Glutamatergic neuron (in vitro differentiated cells): ENCODE measurements at regions not wholly inside any gene's neighbourhood (a gene's known extent, or its start where the extent isn't known, plus 50 kb on each side); places are given as distances from the start of the nearest gene placed in this dataset.

Experiments used
- DNase-seq: peaks from one replicate; pipeline ENCODE4 v3.0.0; 2022
- H3K27ac Mint-ChIP-seq: one replicate; pipeline ENCODE4 v1.8.0; 2020; ENCODE audit warnings: mild to moderate bottlenecking, mixed read lengths, inconsistent platforms; ENCODE audit not compliant: unreplicated experiment
- H3K27me3 Mint-ChIP-seq: one replicate; pipeline ENCODE4 v1.8.0; 2020; ENCODE audit warnings: mild to moderate bottlenecking, moderate library complexity, mixed read lengths, inconsistent platforms; ENCODE audit not compliant: unreplicated experiment
- H3K36me3 Mint-ChIP-seq: one replicate; pipeline ENCODE4 v1.8.0; 2020; ENCODE audit warnings: mild to moderate bottlenecking, mixed read lengths, inconsistent platforms; ENCODE audit not compliant: unreplicated experiment
- H3K4me1 Mint-ChIP-seq: one replicate; pipeline ENCODE4 v1.8.0; 2020; ENCODE audit warnings: mild to moderate bottlenecking, low read depth, mixed read lengths, inconsistent platforms; ENCODE audit not compliant: unreplicated experiment
- H3K4me3 Mint-ChIP-seq: one replicate; pipeline ENCODE4 v1.8.0; 2020; ENCODE audit warnings: mild to moderate bottlenecking, mixed read lengths, inconsistent platforms; ENCODE audit not compliant: unreplicated experiment
- H3K9me3 Mint-ChIP-seq: one replicate; pipeline ENCODE4 v1.8.0; 2020; ENCODE audit warnings: mild to moderate bottlenecking, moderate library complexity, mixed read lengths, inconsistent platforms; ENCODE audit not compliant: unreplicated experiment
- CTCF ChIP-seq: fragments of 200-600 bp; sonication (generic); IDR thresholded peaks from one replicate; pipeline ENCODE4 v1.5.0; 2021; ENCODE audit not compliant: partially characterized antibody, unreplicated experiment

GRCh38 chr20:48295445-48295903, 510.2 kb upstream of the SULF2 start:
- no peak for DNase-seq
- Mint-ChIP-seq H3K9me3 (peaks cover 6% of the 10 kb centered on the region), H3K4me1 (peaks cover 39% of the 10 kb centered on the region), H3K36me3 (no peaks in the 10 kb centered on the region), H3K27me3 (peaks cover 9% of the 10 kb centered on the region), H3K27ac (no peak overlapping the region), H3K4me3 (peak overlapping the region; percentile 67)
- no peak for TF ChIP-seq CTCF

GRCh38 chr20:48294942-48295341, 509.7 kb upstream of the SULF2 start:
- peaks cover 43% of the 10 kb centered on the region for H3K4me1 Mint-ChIP-seq

GRCh38 chr20:48294196-48294595, 508.9 kb upstream of the SULF2 start:
- H3K9me3 Mint-ChIP-seq: peaks cover 8% of the 10 kb centered on the region
- H3K27ac Mint-ChIP-seq: no peak overlapping the region
- DNase-seq: no peak
- no peaks in the 10 kb centered on the region for H3K36me3 Mint-ChIP-seq
- peaks cover 9% of the 10 kb centered on the region for H3K27me3 Mint-ChIP-seq
- H3K4me3 Mint-ChIP-seq: no peak overlapping the region
- H3K4me1 Mint-ChIP-seq: peaks cover 43% of the 10 kb centered on the region
- TF ChIP-seq CTCF: no peak

More at GRCh38 chr20:48294942-48295341, 509.7 kb upstream of the SULF2 start:
- H3K27me3 Mint-ChIP-seq: peaks cover 9% of the 10 kb centered on the region
- peaks cover 8% of the 10 kb centered on the region for H3K9me3 Mint-ChIP-seq
- DNase-seq: no peak
- H3K27ac Mint-ChIP-seq: no peak overlapping the region
- TF ChIP-seq CTCF: no peak
- no peak overlapping the region for H3K4me3 Mint-ChIP-seq
- H3K36me3 Mint-ChIP-seq: no peaks in the 10 kb centered on the region

GRCh38 chr20:48293671-48294070, 508.4 kb upstream of the SULF2 start:
- peak overlapping the region; percentile 4 for H3K27ac Mint-ChIP-seq
- TF ChIP-seq CTCF: no peak
- DNase-seq: no peak

GRCh38 chr20:48292806-48293205, 507.5 kb upstream of the SULF2 start:
- H3K36me3 Mint-ChIP-seq: no peaks in the 10 kb centered on the region
- H3K27ac Mint-ChIP-seq: no peak overlapping the region
- H3K4me3 Mint-ChIP-seq: no peak overlapping the region
- peaks cover 8% of the 10 kb centered on the region for H3K9me3 Mint-ChIP-seq
- H3K27me3 Mint-ChIP-seq: peaks cover 9% of the 10 kb centered on the region
- TF ChIP-seq CTCF: no peak
- peaks cover 43% of the 10 kb centered on the region for H3K4me1 Mint-ChIP-seq
- DNase-seq: no peak

More at GRCh38 chr20:48293671-48294070, 508.4 kb upstream of the SULF2 start:
- no peak overlapping the region for H3K4me3 Mint-ChIP-seq
- peaks cover 9% of the 10 kb centered on the region for H3K27me3 Mint-ChIP-seq
- H3K4me1 Mint-ChIP-seq: peaks cover 43% of the 10 kb centered on the region
- no peaks in the 10 kb centered on the region for H3K36me3 Mint-ChIP-seq
- H3K9me3 Mint-ChIP-seq: peaks cover 8% of the 10 kb centered on the region
